ENCODE measurements at regions not wholly inside any gene's neighbourhood (a gene's known extent, or its start where the extent isn't known, plus 50 kb on each side); places are given as distances from the start of the nearest gene placed in this dataset.

- H3K27me3 Mint-ChIP-seq (ENCODE audit: low read depth): no peaks in the 10 kb centered on the region
- no peaks in the 10 kb centered on the region for H3K9me3 Mint-ChIP-seq
- no peak overlapping the region for H3K4me3 Mint-ChIP-seq
- TF ChIP-seq CTCF (IDR thresholded peaks at IDR 0.05; ENCODE audit: unreplicated experiment in 3 of 3): no peak
- H3K27ac Mint-ChIP-seq: no peak overlapping the region
- H3K4me1 Mint-ChIP-seq: peaks cover 25% of the 10 kb centered on the region
- peaks cover 43% of the 10 kb centered on the region for H3K36me3 Mint-ChIP-seq (ENCODE audit: low read depth)
These were observed 194.6 kb downstream of the KLF12 start for GRCh38 chr13:73939603-73940002.

- Mint-ChIP-seq H3K4me3 (no peak overlapping the region), H3K27ac (no peak overlapping the region), H3K36me3 (ENCODE audit: low read depth) (peaks cover 43% of the 10 kb centered on the region), H3K9me3 (no peaks in the 10 kb centered on the region), H3K27me3 (ENCODE audit: low read depth) (no peaks in the 10 kb centered on the region), H3K4me1 (peaks cover 31% of the 10 kb centered on the region)
- no peak for TF ChIP-seq CTCF (IDR thresholded peaks at IDR 0.05; ENCODE audit: unreplicated experiment in 3 of 3)
These were observed 195.2 kb downstream of the KLF12 start for GRCh38 chr13:73939071-73939380.

GRCh38 chr13:73938372-73939070, 195.7 kb downstream of the KLF12 start:
- no peak for TF ChIP-seq CTCF (IDR thresholded peaks at IDR 0.05; ENCODE audit: unreplicated experiment in 3 of 3)
- H3K27me3 Mint-ChIP-seq (ENCODE audit: low read depth): no peaks in the 10 kb centered on the region
- H3K27ac Mint-ChIP-seq: peak overlapping the region in 1 of 3 experiments; percentile 16
- H3K4me1 Mint-ChIP-seq: peaks cover 36% of the 10 kb centered on the region
- H3K4me3 Mint-ChIP-seq: no peak overlapping the region
- H3K9me3 Mint-ChIP-seq: no peaks in the 10 kb centered on the region
- peaks cover 43% of the 10 kb centered on the region for H3K36me3 Mint-ChIP-seq (ENCODE audit: low read depth)

GRCh38 chr13:73937441-73937840, 196.8 kb downstream of the KLF12 start:
- Mint-ChIP-seq H3K9me3 (no peaks in the 10 kb centered on the region), H3K27ac (peak overlapping the region in 2 of 3 experiments; percentile 12 to 16), H3K36me3 (ENCODE audit: low read depth) (peaks cover 34% of the 10 kb centered on the region), H3K4me1 (peaks cover 36% of the 10 kb centered on the region), H3K27me3 (ENCODE audit: low read depth) (no peaks in the 10 kb centered on the region), H3K4me3 (no peak overlapping the region)
- TF ChIP-seq CTCF (IDR thresholded peaks at IDR 0.05; ENCODE audit: unreplicated experiment in 3 of 3): no peak

GRCh38 chr13:73935991-73936390, 198.2 kb downstream of the KLF12 start:
- H3K4me1 Mint-ChIP-seq: peaks cover 36% of the 10 kb centered on the region
- no peaks in the 10 kb centered on the region for H3K9me3 Mint-ChIP-seq
- TF ChIP-seq CTCF (IDR thresholded peaks at IDR 0.05; ENCODE audit: unreplicated experiment in 3 of 3): no peak
- peak overlapping the region in 2 of 3 experiments; percentile 38 to 59 for H3K27ac Mint-ChIP-seq
- H3K36me3 Mint-ChIP-seq (ENCODE audit: low read depth): peaks cover 22% of the 10 kb centered on the region
- no peak overlapping the region for H3K4me3 Mint-ChIP-seq
- no peaks in the 10 kb centered on the region for H3K27me3 Mint-ChIP-seq (ENCODE audit: low read depth)

- Mint-ChIP-seq H3K36me3 (ENCODE audit: low read depth) (peaks cover 14% of the 10 kb centered on the region), H3K4me3 (no peak overlapping the region), H3K4me1 (peaks cover 36% of the 10 kb centered on the region), H3K27me3 (ENCODE audit: low read depth) (no peaks in the 10 kb centered on the region), H3K9me3 (no peaks in the 10 kb centered on the region), H3K27ac (no peak overlapping the region)
- no peak for TF ChIP-seq CTCF (IDR thresholded peaks at IDR 0.05; ENCODE audit: unreplicated experiment in 3 of 3)
These were observed 199.4 kb downstream of the KLF12 start for GRCh38 chr13:73934771-73935170.

Data from nephron (organoid).